Adrenal gland (tissue), 9 donors: ENCODE measurements at regions not wholly inside any gene's neighbourhood (a gene's known extent, or its start where the extent isn't known, plus 50 kb on each side); places are given as distances from the start of the nearest gene placed in this dataset.

Experiments used
- DNase-seq, 7 donors: peaks; one replicate each; pipeline ENCODE4 v3.0.0-alpha.2; 2019 to 2020
- H3K27ac ChIP-seq, 5 donors: fragments of 200-600 bp; sonication (generic) in 4 of 5; 1 replicate in 3 of 5; 2 replicates in 2 of 5; pipeline versions ENCODE4 v1.5.1 to v1.8.0; 2016 to 2020; ENCODE audit warnings: mild to moderate bottlenecking in 1 of 5
- H3K27me3 ChIP-seq: fragments of 200-600 bp; 2 replicates; pipeline ENCODE4 v1.8.0; 2021
- H3K36me3 ChIP-seq, 2 donors: fragments of 200-600 bp; replicated peaks in 1 of 2; 1 replicate in 1 of 2; 2 replicates in 1 of 2; pipeline versions ENCODE4 v1.5.1 to v1.8.0; 2018 to 2022
- H3K4me1 ChIP-seq, 2 donors: fragments of 200-600 bp; replicated peaks in 1 of 2; 1 replicate in 1 of 2; 2 replicates in 1 of 2; pipeline versions ENCODE4 v1.5.1 to v1.8.0; 2018 to 2021
- H3K4me3 ChIP-seq, 4 donors: fragments of 200-600 bp; sonication (generic) in 3 of 4; one replicate each; pipeline ENCODE4 v1.5.1; 2016 to 2018
- H3K9me3 ChIP-seq, 3 donors: fragments of 200-600 bp; sonication (generic) in 1 of 3; replicated peaks in 1 of 3; 1 replicate in 2 of 3; 2 replicates in 1 of 3; pipeline versions ENCODE4 v1.5.1 to v1.8.0; 2016 to 2021
- CTCF ChIP-seq, 6 experiments: fragments of 450-650 bp in 4 of 6; fragments of 200-600 bp in 2 of 6; sonication (generic) in 1 of 6; IDR thresholded peaks; 1 replicate in 5 of 6; 2 replicates in 1 of 6; pipeline versions ENCODE4 v1.5.1 to v1.8.0; 2016 to 2021; ENCODE audit warnings: antibody characterized with exemption in 6 of 6, mild to moderate bottlenecking in 2 of 6, moderate library complexity in 1 of 6
- POLR2A ChIP-seq, 2 donors: fragments of 450-650 bp; IDR thresholded peaks; one replicate each; pipeline ENCODE4 v1.6.1; 2017; ENCODE audit warnings: antibody characterized with exemption in 2 of 2, mild to moderate bottlenecking in 2 of 2, moderate library complexity in 1 of 2
- WGBS, 4 donors: extraction: QIAGEN DNeasy Blood & Tissue Kit in 2 of 4; methylation state at CpG; one replicate each; pipeline versions ENCODE4 v1.1.5 to v1.1.7; 2013 to 2017; 5-methylcytosine and 5-hydroxymethylcytosine counted together
- intact Hi-C, 2 donors: fragments of 100-400 bp; cut with DNase I; formaldehyde crosslinking; loops; one replicate each; pipeline versions ENCODE4 v1.14.1 to v1.15.0; 2022 to 2023
- donor health status: healthy with polysubstance abuse.
- donor health status: Bipolar disorder and iron deficiency.
- donor health status: DM: yes; HTN: yes; CAD: no.
- donor health status: DM: no; HTN: no; CAD: no.
- donor health status: DM: no; HTN: no; CAD: no.

GRCh38 chr15:77557564-77557963 lies 75.1 kb downstream of the LINGO1 start:
- Histone ChIP-seq H3K4me1 (no peaks in the 10 kb centered on the region), H3K4me3 (no peak overlapping the region), H3K27ac (no peak overlapping the region), H3K36me3 (no peaks in the 10 kb centered on the region), H3K27me3 (no peaks in the 10 kb centered on the region), H3K9me3 (no peaks in the 10 kb centered on the region)
- WGBS, 4 donors, result 68 to 85% (median 79%) methylated on average over 1 of the region's 1 CpG
- no peak for DNase-seq
- intact Hi-C loops, result no loop called here
- TF ChIP-seq POLR2A (IDR thresholded peaks at IDR 0.05) (no peak), CTCF (IDR thresholded peaks at IDR 0.05) (no peak)

GRCh38 chr15:77557144-77557543 lies 75.6 kb downstream of the LINGO1 start:
- intact Hi-C loops, result no loop called here
- H3K27ac ChIP-seq, result no peak overlapping the region

GRCh38 chr15:77556622-77557021 lies 76.1 kb downstream of the LINGO1 start:
- intact Hi-C loops, result no loop called here
- no peak for DNase-seq

More at GRCh38 chr15:77557144-77557543, 75.6 kb downstream of the LINGO1 start:
- H3K27me3 ChIP-seq, result no peaks in the 10 kb centered on the region
- TF ChIP-seq POLR2A (IDR thresholded peaks at IDR 0.05), result no peak
- TF ChIP-seq CTCF (IDR thresholded peaks at IDR 0.05), result no peak
- WGBS, 4 donors, result 47 to 51% (median 50%) methylated on average over 6 to 10 of the region's 10 CpGs
- no peak overlapping the region for H3K4me3 ChIP-seq
- H3K9me3 ChIP-seq, result no peaks in the 10 kb centered on the region
- H3K36me3 ChIP-seq, result no peaks in the 10 kb centered on the region
- peak in 5 of 7 donors; percentile 37 to 78 (median 64) for DNase-seq
- no peaks in the 10 kb centered on the region for H3K4me1 ChIP-seq

GRCh38 chr15:77555232-77555631 lies 77.5 kb downstream of the LINGO1 start:
- whole genome bisulfite sequencing, 4 donors, result 90 to 98% (median 94%) methylated on average over 7 to 8 of the region's 8 CpGs
- H3K4me3 ChIP-seq, result no peak overlapping the region
- intact Hi-C loops, result no loop called here

More at GRCh38 chr15:77556622-77557021, 76.1 kb downstream of the LINGO1 start:
- Histone ChIP-seq H3K9me3 (no peaks in the 10 kb centered on the region), H3K36me3 (no peaks in the 10 kb centered on the region), H3K27ac (no peak overlapping the region), H3K4me3 (no peak overlapping the region), H3K4me1 (no peaks in the 10 kb centered on the region), H3K27me3 (no peaks in the 10 kb centered on the region)
- 93 to 94% (median 94%) methylated on average over 7 of the region's 7 CpGs for WGBS, 4 donors
- TF ChIP-seq CTCF (IDR thresholded peaks at IDR 0.05), result no peak
- no peak for TF ChIP-seq POLR2A (IDR thresholded peaks at IDR 0.05)

More at GRCh38 chr15:77555232-77555631, 77.5 kb downstream of the LINGO1 start:
- no peaks in the 10 kb centered on the region for H3K36me3 ChIP-seq
- H3K27me3 ChIP-seq, result no peaks in the 10 kb centered on the region
- no peak for DNase-seq
- H3K27ac ChIP-seq, result no peak overlapping the region
- H3K4me1 ChIP-seq, result no peaks in the 10 kb centered on the region
- TF ChIP-seq CTCF (IDR thresholded peaks at IDR 0.05), result no peak
- H3K9me3 ChIP-seq, result no peaks in the 10 kb centered on the region
